Mammary epithelial cell (primary cell): ENCODE measurements at regions not wholly inside any gene's neighbourhood (a gene's known extent, or its start where the extent isn't known, plus 50 kb on each side); places are given as distances from the start of the nearest gene placed in this dataset.

ENCODE experiments used
- EZH2 ChIP-seq: IDR thresholded peaks from 2 replicates; pipeline ENCODE4 v1.6.1; 2012; ENCODE audit warnings: low read length, inconsistent platforms, borderline replicate concordance
- TF ChIP-seq, protein P1 (sequence below), 2 donors: IDR thresholded peaks in 1 of 2; conservative IDR thresholded peaks in 1 of 2; 2 replicates each; pipeline ENCODE4 v1.5.1; 2011 to 2012; ENCODE audit warnings: inconsistent platforms in 2 of 2, low read length in 2 of 2, mild to moderate bottlenecking in 2 of 2, control low read depth in 1 of 2, low read depth in 1 of 2; ENCODE audit not compliant: insufficient read depth in 1 of 2; ENCODE audit errors: extremely low read depth in 1 of 2

DNA sequence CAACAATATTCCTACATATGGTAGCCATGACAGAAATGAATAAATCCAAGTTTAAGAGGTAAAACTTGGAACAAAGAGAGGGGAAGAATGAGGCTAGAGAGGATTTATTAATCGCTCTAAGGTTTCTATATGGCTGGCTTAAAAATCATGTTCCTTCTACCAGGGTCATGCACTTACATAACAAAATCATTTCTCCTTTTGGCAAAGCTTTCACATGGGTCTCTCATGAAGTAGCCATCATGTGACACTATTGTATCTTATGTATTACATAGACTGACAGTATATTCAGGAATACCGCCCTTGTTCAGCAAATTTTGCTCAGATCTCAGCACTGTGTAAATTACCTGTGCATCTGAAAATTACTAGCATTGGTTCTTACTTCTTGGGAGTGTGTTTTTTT is 1554.5 kb upstream of the SLC39A10 start:
- TF ChIP-seq, protein P1, sequence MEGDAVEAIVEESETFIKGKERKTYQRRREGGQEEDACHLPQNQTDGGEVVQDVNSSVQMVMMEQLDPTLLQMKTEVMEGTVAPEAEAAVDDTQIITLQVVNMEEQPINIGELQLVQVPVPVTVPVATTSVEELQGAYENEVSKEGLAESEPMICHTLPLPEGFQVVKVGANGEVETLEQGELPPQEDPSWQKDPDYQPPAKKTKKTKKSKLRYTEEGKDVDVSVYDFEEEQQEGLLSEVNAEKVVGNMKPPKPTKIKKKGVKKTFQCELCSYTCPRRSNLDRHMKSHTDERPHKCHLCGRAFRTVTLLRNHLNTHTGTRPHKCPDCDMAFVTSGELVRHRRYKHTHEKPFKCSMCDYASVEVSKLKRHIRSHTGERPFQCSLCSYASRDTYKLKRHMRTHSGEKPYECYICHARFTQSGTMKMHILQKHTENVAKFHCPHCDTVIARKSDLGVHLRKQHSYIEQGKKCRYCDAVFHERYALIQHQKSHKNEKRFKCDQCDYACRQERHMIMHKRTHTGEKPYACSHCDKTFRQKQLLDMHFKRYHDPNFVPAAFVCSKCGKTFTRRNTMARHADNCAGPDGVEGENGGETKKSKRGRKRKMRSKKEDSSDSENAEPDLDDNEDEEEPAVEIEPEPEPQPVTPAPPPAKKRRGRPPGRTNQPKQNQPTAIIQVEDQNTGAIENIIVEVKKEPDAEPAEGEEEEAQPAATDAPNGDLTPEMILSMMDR (conservative IDR thresholded peaks at IDR 0.05 in 1 of 2, IDR thresholded peaks at IDR 0.05 in 1 of 2; ENCODE audit: extremely low read depth in 1 of 2, insufficient read depth in 1 of 2, low read depth in 1 of 2, low read length in 2 of 2): no peak
- no peak for TF ChIP-seq EZH2
